NCI-H69 (cell line): ENCODE measurements at regions not wholly inside any gene's neighbourhood (a gene's known extent, or its start where the extent isn't known, plus 50 kb on each side); places are given as distances from the start of the nearest gene placed in this dataset.
"Not testable (repeated sequence)": the region's sequence is repeated elsewhere in the genome, so short reads cannot be mapped to it uniquely, and the experiment has no call there.

ENCODE experiments used
- DNase-seq: peaks from one replicate; lab custom pipeline; 2025; lab: John Stamatoyannopoulos, UW

GRCh38 chr2:446963-447530 is 159.2 kb upstream of the ALKAL2 start:
- DNase-seq = no peak

GRCh38 chr2:446303-446874 is 158.5 kb upstream of the ALKAL2 start:
- peak; percentile 41 for DNase-seq

- peak; percentile 61 for DNase-seq
These were observed 158.0 kb upstream of the ALKAL2 start for GRCh38 chr2:445896-446295.

- DNase-seq = no peak
These were observed 157.3 kb upstream of the ALKAL2 start for GRCh38 chr2:444937-445884.

GRCh38 chr2:443741-444140 is 155.8 kb upstream of the ALKAL2 start:
- DNase-seq = no peak

GRCh38 chr2:443216-443615 is 155.3 kb upstream of the ALKAL2 start:
- no peak for DNase-seq

GRCh38 chr2:441258-442022 is 153.5 kb upstream of the ALKAL2 start:
- DNase-seq = no peak

GRCh38 chr2:440403-440740 is 152.5 kb upstream of the ALKAL2 start:
- no peak for DNase-seq

GRCh38 chr2:439556-440402 is 151.9 kb upstream of the ALKAL2 start:
- DNase-seq = no peak

- DNase-seq = no peak
These were observed 151.2 kb upstream of the ALKAL2 start for GRCh38 chr2:439077-439476.

GRCh38 chr2:437756-438393 is 150.0 kb upstream of the ALKAL2 start:
- peak; percentile 51 for DNase-seq

- no peak for DNase-seq
These were observed 149.3 kb upstream of the ALKAL2 start for GRCh38 chr2:437180-437579.

- no peak for DNase-seq
These were observed 148.3 kb upstream of the ALKAL2 start for GRCh38 chr2:436205-436604.

- no peak for DNase-seq
These were observed 146.7 kb upstream of the ALKAL2 start for GRCh38 chr2:434625-435024.

- DNase-seq = no peak
These were observed 145.3 kb upstream of the ALKAL2 start for GRCh38 chr2:433216-433615.

- no peak for DNase-seq
These were observed 142.6 kb upstream of the ALKAL2 start for GRCh38 chr2:430291-431040.

GRCh38 chr2:429575-430254 is 141.8 kb upstream of the ALKAL2 start:
- no peak for DNase-seq

GRCh38 chr2:429142-429541 is 141.3 kb upstream of the ALKAL2 start:
- no peak for DNase-seq

- no peak for DNase-seq
These were observed 140.7 kb upstream of the ALKAL2 start for GRCh38 chr2:428591-428990.

- DNase-seq = not testable (repeated sequence)
These were observed 138.8 kb upstream of the ALKAL2 start for GRCh38 chr2:426696-427095.
